ENCODE measurements at regions not wholly inside any gene's neighbourhood (a gene's known extent, or its start where the extent isn't known, plus 50 kb on each side); places are given as distances from the start of the nearest gene placed in this dataset.

DNA sequence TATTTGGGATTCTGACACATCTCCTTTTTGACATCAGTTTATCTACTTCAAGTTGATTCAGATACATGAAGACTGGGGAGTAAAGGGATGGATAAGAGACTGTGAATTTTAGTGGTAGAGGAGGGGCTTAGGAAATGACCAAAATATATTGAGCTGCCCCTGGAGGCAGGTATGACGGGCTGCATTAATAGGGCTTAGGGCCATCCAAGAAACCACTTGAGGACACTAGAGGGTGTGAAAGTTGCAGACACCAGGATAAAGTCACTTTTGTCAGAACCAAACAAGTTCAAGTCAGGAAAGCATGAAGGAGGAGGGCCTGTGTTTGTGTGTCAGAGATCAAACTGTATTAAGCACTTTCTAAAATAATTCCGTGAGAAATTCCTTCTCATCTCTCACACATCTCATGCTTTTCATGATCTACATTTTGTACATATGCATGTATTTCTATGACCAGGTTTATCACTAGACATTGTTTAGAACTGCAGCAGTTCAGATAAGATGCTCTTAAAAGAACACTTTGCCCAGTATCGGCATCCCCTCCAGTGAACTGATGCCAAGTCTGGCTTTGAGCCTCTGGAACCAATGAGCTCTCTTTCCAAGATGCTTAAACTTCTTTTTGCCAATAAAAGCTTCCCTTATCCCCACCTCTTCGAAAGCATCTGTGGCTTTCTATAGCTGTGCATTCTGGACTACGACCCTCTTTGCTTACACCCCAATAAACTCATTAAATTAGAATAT lies 136.9 kb downstream of the SLC38A1 start:
- H3K4me3 ChIP-seq (ENCODE audit: low read depth, low read length), result no peak overlapping the region
- DNase-seq (ENCODE audit: low read depth), result no peak

DNA sequence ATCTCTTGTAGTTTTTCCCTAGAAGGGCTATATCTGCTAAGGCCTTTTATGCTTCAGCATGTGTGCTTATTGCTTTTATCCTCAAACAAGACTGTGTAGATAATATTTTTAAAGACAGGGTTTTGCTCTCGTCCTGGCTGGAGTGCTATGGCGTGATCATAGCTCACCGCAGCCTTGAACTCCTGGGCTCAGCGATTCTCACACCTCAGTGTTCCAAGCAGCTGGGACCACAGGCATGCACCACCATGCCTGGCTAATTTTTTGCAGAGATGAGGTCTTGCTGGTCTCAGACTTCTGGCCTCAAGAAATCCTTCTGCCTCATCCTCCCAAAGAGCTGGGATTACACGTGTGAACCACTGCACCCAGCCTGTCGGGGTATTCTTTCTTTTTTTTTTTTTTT lies 137.3 kb upstream of the SCAF11 start:
- DNase-seq (ENCODE audit: low read depth), result no peak
- H3K4me3 ChIP-seq (ENCODE audit: low read depth, low read length), result no peak overlapping the region

DNA sequence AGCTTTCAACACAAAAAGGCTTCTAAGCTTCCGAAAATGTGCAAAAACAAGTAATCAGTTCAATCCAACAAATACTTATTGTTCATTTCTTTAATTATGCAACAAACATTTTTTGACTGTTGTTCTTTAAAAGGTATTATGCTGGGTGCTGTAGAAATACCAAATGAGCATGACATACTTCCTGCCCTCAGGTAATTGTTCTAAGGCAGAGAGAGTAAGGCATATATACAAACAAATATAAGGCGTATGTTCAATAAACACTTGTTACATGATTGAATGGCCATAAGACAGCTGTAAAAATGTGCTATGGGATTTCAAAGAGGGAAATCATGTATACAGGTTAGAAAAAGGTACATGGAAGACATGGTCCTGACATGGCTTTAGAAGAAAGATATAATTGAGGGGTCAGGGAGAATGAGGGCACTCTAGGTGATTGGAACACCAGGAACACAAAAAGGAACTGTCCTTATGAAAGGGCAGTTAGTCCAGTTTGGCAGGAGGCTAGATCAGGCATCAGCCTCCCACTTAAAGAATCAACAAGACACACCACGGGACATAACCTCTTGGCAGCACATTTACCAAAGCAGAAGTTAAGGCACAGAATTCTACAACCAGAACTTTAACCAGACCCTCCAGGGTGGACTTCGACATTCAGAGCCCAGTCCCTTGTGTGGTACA lies 135.8 kb upstream of the SCAF11 start:
- no peak overlapping the region for H3K4me3 ChIP-seq (ENCODE audit: low read depth, low read length)
- DNase-seq (ENCODE audit: low read depth), result no peak

DNA sequence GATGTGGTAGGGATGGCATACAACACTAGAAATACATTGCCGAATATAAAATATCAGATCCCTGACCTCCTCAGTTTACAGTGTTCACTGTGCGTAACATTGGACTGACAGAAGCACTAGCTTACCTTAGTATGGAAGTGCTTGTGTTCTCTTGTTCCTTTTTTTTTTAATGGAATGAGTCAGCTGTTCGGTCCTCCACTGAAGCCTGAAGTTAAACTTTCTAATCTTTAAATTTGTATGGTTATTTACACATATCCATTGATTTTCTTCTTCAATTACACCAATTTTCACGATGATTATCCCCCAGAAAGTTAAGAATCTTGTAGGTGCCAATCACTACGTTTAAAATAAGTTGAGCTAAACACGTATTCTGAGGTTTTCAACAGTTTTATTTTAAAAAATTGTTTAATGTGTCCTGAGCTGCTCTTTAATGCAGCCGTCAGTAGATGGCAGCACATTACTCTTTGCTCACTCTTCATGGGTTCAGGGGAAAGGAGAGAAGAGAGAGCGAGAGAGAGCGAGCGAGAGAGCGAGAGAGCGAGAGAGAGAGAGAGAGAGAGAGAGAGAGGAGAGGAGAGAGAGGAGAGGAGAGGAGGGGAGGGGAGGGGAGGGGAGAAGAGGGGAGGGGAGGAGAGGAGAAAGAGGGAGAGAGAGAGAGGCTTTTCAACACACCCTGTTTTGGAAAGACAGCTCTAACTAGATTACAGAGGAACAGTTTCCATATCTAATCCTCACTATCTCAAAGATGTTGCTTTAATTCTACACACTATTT lies 134.7 kb upstream of the SCAF11 start:
- peak; percentile 58 for DNase-seq (ENCODE audit: low read depth)
- peak overlapping the region; percentile 21 for H3K4me3 ChIP-seq (ENCODE audit: low read depth, low read length)

DNA sequence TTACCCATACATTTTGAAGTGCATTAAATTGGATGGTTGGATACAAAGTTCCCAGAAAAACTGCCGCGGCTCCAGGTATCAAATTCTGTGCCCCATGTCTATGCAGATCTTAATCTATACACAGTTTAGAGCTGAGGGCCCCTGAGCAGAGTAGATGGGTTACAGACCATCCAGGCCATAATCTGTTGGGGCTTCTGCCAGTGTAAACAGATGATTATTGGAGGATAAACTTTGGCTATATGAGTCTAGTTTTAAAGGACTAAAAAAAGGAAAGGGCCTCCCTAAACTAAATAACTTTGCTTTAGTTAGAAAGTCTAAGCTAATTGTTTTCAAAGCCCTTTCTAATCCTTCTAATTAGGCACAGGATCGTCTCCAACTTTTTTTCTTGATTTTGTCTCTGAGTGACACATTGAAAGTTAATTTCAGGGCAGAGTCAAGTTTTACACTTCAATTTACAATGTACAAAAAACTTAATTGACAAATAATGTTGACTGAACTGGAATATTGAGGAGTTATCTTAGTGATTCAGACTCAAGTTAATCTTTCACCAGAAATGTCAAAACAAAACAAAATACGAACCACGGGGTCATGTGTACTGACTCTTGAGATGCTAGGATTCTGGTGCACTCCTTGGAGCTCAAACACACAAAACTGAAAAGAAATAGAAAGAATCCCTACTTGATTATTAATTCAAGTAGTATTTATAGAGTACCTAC lies 133.9 kb upstream of the SCAF11 start:
- H3K4me3 ChIP-seq (ENCODE audit: low read depth, low read length), result no peak overlapping the region
- DNase-seq (ENCODE audit: low read depth), result no peak

DNA sequence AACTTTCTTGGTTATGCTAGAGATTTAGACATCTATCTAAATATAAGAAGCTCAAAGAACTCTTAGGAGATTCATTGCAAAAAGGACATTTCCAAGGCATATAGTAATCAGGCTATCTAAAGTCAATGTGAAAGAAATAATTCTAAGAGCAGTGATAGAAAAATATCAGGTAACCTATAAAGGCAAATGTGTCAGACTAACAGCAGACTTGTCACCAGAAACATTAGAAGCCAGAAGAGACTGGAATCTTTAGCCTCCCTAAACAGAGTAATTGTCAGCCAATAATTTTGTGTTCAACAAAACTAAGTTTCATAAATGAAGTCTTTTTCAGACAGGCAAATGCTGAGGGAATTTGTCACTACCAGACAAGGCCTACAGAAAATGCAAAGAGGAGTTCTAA lies 122.0 kb upstream of the SCAF11 start:
- H3K4me3 ChIP-seq (ENCODE audit: low read depth, low read length), result no peak overlapping the region
- no peak for DNase-seq (ENCODE audit: low read depth)

DNA sequence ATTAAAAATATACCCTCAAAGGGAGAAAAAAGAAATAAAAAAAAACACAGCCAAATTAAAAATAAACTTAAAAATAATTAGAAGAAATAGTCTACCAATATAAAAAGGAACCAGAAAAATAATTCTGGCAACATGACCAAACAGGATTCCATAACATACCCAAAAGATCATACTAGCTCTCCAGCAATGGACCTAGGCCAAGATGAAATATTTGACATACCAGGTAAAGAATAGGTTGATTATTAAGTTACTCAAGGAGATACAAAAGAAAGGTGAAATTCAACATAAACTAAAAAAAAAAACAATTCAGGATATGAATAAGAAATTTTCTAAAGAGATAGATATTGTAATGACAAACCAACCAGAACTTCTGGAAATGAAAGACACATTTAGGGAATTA lies 121.3 kb upstream of the SCAF11 start:
- no peak overlapping the region for H3K4me3 ChIP-seq (ENCODE audit: low read depth, low read length)
- DNase-seq (ENCODE audit: low read depth), result no peak

DNA sequence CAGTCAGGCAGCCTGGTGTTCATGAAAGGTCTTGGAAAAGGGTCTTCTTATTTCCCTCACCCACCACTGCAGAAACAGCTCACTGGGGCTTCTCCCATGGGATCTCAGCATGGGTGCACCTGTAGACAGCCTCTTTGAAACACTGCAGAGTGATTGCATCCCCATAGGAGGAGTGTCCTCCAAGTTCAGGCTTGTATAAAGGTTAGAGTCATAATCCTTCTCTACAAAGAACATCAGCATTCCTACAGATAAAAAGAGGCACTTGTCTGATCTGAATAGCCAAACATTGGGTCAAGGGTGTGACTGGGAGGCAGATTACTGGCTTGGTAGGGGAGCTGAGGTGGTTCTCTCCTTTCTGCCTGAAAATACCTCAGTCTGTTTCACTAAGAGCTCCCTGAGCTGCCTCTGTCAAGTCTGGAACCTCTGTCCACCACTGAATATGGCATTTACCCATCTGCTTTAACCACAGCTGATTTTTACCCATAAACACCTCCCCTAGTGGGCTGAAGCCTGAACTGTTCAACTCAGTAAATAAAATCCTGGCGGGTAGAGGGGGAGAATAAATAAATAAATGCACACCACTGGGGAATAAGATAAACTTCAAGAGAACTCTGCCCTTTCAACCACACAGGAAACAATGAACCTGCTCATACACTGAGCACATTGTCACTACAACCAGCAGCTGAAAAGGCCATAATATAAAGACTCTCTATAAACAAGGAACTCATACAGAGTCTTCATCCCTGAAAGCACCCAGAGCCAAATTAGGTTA lies 120.7 kb upstream of the SCAF11 start:
- no peak for DNase-seq (ENCODE audit: low read depth)
- H3K4me3 ChIP-seq (ENCODE audit: low read depth, low read length), result no peak overlapping the region

DNA sequence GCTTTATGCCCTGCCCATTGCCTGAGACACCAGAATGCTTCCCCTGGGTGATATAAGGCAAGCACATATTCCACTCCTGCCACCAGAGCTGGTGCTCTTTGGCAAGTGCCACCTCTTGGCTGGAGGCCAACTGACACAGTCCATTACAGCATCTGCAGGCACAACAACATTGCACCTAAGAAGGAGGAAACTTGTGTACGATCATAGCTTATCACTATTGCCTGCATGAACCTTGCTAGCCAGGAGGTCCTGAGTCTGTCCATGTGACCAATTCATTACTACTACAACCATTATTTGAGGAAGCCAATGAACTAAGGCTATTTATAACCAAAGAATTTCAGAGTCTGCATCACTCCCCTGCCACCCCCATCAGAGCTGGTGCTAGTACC lies 119.8 kb upstream of the SCAF11 start:
- H3K4me3 ChIP-seq (ENCODE audit: low read depth, low read length), result no peak overlapping the region
- DNase-seq (ENCODE audit: low read depth), result no peak

DNA sequence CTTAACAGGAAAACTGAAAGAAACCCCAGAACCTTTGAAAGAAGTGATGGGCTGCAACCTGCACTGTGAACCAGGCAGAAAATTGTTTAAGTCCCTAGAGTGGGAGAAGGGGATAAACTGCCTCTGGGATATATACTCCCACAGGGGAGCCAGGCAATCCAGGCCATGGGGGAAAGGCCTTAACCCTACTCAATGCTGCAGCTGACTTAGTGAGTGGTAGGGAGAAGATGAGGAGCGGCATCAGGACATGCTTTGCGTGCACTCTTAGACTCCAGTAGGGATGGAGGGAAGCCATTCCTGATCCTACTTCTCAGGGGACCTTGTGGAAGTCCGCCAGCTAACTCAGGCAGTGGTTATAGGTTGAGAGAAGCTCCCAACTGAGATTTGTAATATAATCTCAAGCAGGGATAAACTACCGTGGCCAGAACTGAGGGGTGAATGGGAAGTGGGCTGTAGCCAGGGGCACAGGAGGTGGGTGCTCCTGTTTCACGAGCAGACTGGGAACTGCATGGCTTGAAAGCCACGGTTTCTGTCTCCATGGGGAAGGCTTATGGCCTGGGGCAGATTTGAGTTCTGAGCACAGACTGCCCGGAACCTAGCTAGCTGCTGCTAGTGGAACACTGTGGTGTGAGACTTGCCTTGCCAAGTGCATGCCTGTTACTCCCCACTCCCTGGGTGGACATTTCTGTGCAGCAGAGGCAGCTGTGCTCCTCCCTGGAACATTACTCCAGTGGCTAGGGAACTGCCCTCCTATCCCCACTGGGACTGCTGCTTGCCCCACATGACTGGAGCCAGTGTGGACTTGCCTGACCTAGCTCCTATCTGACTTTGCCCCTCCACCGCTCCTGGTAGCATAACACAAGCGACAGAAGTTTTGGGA lies 119.2 kb upstream of the SCAF11 start:
- H3K4me3 ChIP-seq (ENCODE audit: low read depth, low read length), result no peak overlapping the region
- no peak for DNase-seq (ENCODE audit: low read depth)

DNA sequence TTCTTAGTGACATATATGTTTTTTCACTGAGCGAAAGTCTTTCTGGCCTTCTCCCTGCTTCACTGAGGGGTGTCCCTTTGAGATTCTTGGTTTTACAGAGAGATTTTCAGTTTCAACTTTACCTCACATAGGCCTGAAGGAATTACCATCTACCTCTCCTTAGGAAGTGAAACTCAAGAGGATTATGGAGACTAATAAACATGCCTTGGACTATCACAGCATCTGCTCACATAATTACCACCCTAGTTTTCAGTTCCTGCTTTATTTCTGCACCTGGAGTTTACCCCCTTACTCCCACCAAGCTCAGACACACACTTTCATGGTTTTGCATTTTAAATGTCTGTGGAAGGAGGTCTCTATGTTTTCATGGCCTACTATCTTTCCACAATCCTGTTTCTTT lies 118.3 kb upstream of the SCAF11 start:
- DNase-seq (ENCODE audit: low read depth), result no peak
- no peak overlapping the region for H3K4me3 ChIP-seq (ENCODE audit: low read depth, low read length)

DNA sequence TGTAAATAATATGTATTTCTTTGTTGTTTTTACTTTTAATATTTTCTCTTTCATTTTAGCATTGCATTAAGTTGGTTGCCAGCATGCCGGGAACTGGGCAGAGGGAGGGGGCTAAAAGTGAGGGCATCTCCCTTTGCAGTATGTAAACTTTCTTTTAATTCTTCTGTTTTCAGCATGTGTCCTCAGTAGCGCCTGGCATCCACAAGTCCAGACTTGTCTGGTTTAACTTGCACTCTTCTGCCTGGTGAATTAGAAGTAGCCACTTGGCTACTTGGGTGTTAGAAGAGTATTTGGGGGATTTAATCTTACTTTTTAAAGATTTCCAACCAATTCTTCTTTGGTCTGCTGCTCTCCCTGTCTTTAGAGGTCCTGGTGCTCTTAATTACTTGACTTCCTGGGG lies 117.2 kb upstream of the SCAF11 start:
- H3K4me3 ChIP-seq (ENCODE audit: low read depth, low read length), result no peak overlapping the region
- DNase-seq (ENCODE audit: low read depth), result no peak

DNA sequence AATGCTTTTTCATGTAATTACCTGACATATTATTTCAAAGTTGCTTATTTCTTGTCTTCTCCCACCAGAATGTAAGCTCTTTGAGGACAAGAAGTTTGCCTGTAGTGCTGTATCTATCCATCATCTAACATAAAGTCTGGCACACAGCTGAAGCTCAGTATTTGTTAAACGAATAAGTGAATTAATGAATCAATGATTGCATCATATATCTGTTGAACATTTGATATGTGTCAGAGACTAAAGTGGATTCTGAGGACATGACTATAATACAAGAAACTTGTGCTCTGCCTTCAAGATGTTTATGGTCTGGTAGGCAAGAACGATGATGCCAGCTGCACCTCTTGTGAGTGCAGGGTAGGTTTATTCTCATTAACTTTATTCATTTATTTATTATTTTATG lies 115.4 kb upstream of the SCAF11 start:
- H3K4me3 ChIP-seq (ENCODE audit: low read depth, low read length), result no peak overlapping the region
- no peak for DNase-seq (ENCODE audit: low read depth)

DNA sequence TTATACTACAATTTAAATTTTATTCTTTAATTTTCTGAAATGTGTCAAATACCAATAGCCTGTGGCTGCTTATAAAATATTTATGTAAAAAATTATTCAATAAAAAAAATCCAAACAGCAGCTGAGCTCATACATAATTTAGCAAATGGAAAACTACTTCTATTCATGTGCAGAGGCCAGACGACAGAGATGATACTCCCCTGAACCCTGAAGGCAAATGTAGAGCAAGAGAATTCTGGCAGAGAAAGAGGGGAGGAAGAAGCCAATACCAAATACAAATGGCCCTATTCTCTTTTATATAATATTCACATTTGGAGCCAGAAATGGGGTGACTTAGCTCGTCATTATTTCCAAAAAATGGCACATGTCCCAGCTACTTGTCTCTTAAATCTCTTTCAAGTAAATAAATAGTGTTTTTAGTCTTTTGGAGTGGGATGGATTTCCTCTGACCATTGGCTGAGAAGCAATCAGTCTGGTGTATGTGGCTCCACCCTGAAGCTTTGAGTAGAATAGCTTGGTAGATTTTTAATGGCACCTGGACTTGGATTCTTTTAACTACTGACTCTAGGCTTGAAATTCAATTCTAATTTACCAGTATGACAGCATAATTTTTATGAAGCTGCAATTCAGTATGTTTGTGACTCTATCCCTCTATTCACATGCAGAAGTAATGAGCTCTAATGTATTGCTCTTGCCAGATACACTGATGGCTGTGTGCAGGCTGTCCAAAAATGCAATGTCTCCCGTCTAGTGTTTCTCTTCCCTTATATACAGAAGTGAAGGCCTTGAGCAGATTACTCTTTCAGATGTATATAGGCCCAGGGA lies 113.4 kb upstream of the SCAF11 start:
- no peak for DNase-seq (ENCODE audit: low read depth)
- H3K4me3 ChIP-seq (ENCODE audit: low read depth, low read length), result no peak overlapping the region

DNA sequence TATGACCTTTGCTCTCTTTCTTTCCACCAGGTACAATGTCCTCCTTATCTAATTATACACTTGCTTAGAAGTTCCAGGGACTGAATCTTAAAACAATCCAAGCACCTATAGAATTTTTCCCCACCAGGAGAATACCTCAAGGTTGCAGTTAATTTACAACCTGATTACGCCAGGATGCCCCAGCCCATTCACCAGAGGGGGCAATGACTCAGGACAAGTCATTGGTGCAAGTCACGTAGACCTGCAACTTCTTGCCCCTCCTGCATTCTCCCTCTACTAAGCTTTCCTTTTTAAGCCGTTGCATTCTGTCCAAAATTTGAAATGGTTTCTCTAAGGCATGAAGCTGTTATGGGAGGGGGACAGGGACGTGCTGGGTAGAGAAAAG lies 111.1 kb upstream of the SCAF11 start:
- no peak overlapping the region for H3K4me3 ChIP-seq (ENCODE audit: low read depth, low read length)
- no peak for DNase-seq (ENCODE audit: low read depth)

DNA sequence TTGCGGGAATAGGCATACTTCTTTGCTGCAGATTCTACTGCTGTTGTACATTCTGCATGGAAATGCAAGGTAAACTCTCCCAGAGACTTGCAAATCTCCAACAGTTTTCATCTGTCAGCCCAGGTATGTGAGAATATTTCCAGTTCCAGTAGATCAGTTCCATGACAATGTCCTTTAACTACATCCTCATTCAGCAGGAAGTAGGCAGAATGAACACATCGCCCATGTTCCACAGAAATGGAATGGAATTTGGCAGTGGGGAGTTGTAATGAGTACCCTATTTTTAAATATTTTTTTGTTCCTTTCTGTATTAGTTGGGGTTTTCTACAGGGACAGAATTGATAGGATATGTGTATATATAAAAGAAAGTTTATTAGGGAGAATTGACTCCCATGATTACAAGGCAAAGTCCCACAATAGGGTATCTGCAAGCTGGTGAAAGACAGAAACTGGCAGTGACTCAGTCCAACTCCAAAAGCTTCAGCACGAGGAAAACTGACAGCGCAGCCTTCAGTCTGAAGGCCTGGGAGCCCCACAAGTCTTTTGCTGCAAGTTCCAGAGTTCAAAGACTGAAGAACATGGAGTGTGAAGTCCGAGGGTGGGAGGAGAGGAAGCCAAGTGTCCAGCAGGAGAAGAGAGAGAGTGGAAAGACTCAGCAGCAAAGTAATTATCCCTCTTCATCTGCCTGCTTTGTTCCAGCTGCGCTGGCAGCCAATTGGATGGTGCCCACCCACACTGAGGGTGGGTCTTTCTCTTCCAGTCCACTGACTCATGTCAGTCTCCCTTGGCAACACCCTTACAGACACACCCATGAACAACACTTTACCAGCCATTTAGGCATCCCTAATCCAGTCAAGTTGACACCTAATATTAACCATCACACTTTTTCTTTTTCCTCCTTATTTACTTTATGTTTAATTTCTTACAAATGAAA lies 110.4 kb upstream of the SCAF11 start:
- no peak for DNase-seq (ENCODE audit: low read depth)
- no peak overlapping the region for H3K4me3 ChIP-seq (ENCODE audit: low read depth, low read length)

Data from skeletal muscle cell (primary cell).